ENCODE measurements at regions not wholly inside any gene's neighbourhood (a gene's known extent, or its start where the extent isn't known, plus 50 kb on each side); places are given as distances from the start of the nearest gene placed in this dataset.

- H3K4me3 ChIP-seq, result no peak overlapping the region
- H3K27me3 ChIP-seq (replicated peaks; ENCODE audit: insufficient read depth), result no peaks in the 10 kb centered on the region
- intact Hi-C loops (cut with DNase I), result no loop called here
- no peak for DNase-seq (ENCODE audit: low spot score)
- TF ChIP-seq POLR2AphosphoS5 (IDR thresholded peaks at IDR 0.05) (no peak), CTCF (IDR thresholded peaks at IDR 0.05) (no peak), POLR2A (IDR thresholded peaks at IDR 0.05) (no peak)
- H3K9me3 ChIP-seq, result no peaks in the 10 kb centered on the region
- no peaks in the 10 kb centered on the region for H3K4me1 ChIP-seq (replicated peaks)
- no peak overlapping the region for H3K27ac ChIP-seq
- H3K36me3 ChIP-seq, result no peaks in the 10 kb centered on the region
- WGBS, result 52% methylated on average over 2 of the region's 2 CpGs
These were observed 64.3 kb downstream of the BEX3 start for GRCh38 chrX:103440621-103441020.

GRCh38 chrX:103441878-103442535 is 65.7 kb downstream of the BEX3 start:
- no peak overlapping the region for H3K27ac ChIP-seq
- 53% methylated on average over 3 of the region's 4 CpGs for WGBS
- intact Hi-C loops (cut with DNase I), result no loop called here
- DNase-seq (ENCODE audit: low spot score), result peak; percentile 4
- no peaks in the 10 kb centered on the region for H3K4me1 ChIP-seq (replicated peaks)
- no peak overlapping the region for H3K4me3 ChIP-seq
- TF ChIP-seq POLR2AphosphoS5 (IDR thresholded peaks at IDR 0.05), result no peak
- TF ChIP-seq CTCF (IDR thresholded peaks at IDR 0.05), result no peak
- TF ChIP-seq POLR2A (IDR thresholded peaks at IDR 0.05), result no peak
- no peaks in the 10 kb centered on the region for H3K36me3 ChIP-seq
- H3K27me3 ChIP-seq (replicated peaks; ENCODE audit: insufficient read depth), result no peaks in the 10 kb centered on the region
- no peaks in the 10 kb centered on the region for H3K9me3 ChIP-seq

DNA sequence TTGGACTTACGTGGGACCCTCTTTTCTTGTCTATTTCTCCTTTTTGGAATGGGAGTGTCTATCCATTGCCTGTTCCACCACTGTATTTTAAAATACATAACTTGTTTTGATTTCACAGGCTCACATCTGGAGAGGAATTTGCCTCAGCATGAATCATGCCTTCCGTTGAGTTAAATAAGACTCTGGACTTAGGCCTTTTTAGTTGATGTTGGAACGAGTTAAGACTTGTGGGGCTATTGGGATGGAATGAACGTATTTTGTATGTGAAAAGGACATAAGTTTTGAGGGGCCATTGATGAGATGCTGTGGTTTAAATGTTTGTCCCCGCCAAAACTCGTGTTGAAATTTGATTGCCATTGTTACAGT is 66.2 kb downstream of the BEX3 start:
- H3K36me3 ChIP-seq, result no peaks in the 10 kb centered on the region
- intact Hi-C loops (cut with DNase I), result no loop called here
- H3K27me3 ChIP-seq (replicated peaks; ENCODE audit: insufficient read depth), result no peaks in the 10 kb centered on the region
- DNase-seq (ENCODE audit: low spot score), result no peak
- no peak overlapping the region for H3K4me3 ChIP-seq
- WGBS, result 58% methylated on average over 5 of the region's 6 CpGs
- no peak overlapping the region for H3K27ac ChIP-seq
- no peaks in the 10 kb centered on the region for H3K9me3 ChIP-seq
- TF ChIP-seq POLR2A (IDR thresholded peaks at IDR 0.05) (no peak), POLR2AphosphoS5 (IDR thresholded peaks at IDR 0.05) (no peak), CTCF (IDR thresholded peaks at IDR 0.05) (no peak)
- no peaks in the 10 kb centered on the region for H3K4me1 ChIP-seq (replicated peaks)

- peak; percentile 4 for DNase-seq (ENCODE audit: low spot score)
- TF ChIP-seq POLR2A (IDR thresholded peaks at IDR 0.05) (no peak), POLR2AphosphoS5 (IDR thresholded peaks at IDR 0.05) (no peak), CTCF (IDR thresholded peaks at IDR 0.05) (no peak)
- intact Hi-C loops (cut with DNase I), result no loop called here
- WGBS, result 64% methylated on average over 2 of the region's 2 CpGs
- Histone ChIP-seq H3K27ac (no peak overlapping the region), H3K9me3 (no peaks in the 10 kb centered on the region), H3K27me3 (replicated peaks; ENCODE audit: insufficient read depth) (no peaks in the 10 kb centered on the region), H3K4me3 (no peak overlapping the region), H3K36me3 (no peaks in the 10 kb centered on the region), H3K4me1 (replicated peaks) (no peaks in the 10 kb centered on the region)
These were observed 70.4 kb downstream of the BEX3 start for GRCh38 chrX:103446665-103447302.
